H9 (cell line): ENCODE measurements at regions not wholly inside any gene's neighbourhood (a gene's known extent, or its start where the extent isn't known, plus 50 kb on each side); places are given as distances from the start of the nearest gene placed in this dataset.

Source experiments
- DNase-seq: peaks from one replicate; pipeline ENCODE4 v3.0.0-alpha.2; 2017
- H2AFZ ChIP-seq: one replicate; pipeline ENCODE4 v1.6.1; 2013; ENCODE audit warnings: mild to moderate bottlenecking, low read length, control low read depth, moderate library complexity
- H2AK5ac ChIP-seq: 2 replicates; pipeline ENCODE4 v1.6.1; 2013; ENCODE audit warnings: low read length, control low read depth, mixed read lengths; ENCODE audit not compliant: insufficient read length
- H2BK120ac ChIP-seq: one replicate; pipeline ENCODE4 v1.6.1; 2013; ENCODE audit warnings: low read depth, mild to moderate bottlenecking, low read length, control low read depth, inconsistent platforms; ENCODE audit not compliant: poor library complexity, severe bottlenecking
- H2BK12ac ChIP-seq: 2 replicates; pipeline ENCODE4 v1.6.1; 2013; ENCODE audit warnings: low read length, control low read depth, mixed read lengths, low read depth; ENCODE audit not compliant: insufficient read length
- H2BK15ac ChIP-seq: 2 replicates; pipeline ENCODE4 v1.6.1; 2013; ENCODE audit warnings: low read depth, low read length, control low read depth
- H2BK20ac ChIP-seq: one replicate; pipeline ENCODE4 v1.6.1; 2013; ENCODE audit warnings: low read depth, mild to moderate bottlenecking, low read length, control low read depth, inconsistent platforms; ENCODE audit not compliant: poor library complexity, severe bottlenecking
- H2BK5ac ChIP-seq: 2 replicates; pipeline ENCODE4 v1.6.1; 2013; ENCODE audit warnings: low read length, control low read depth, mixed read lengths; ENCODE audit not compliant: insufficient read length
- H3K14ac ChIP-seq: 2 replicates; pipeline ENCODE4 v1.6.1; 2013; ENCODE audit warnings: low read length, control low read depth; ENCODE audit not compliant: insufficient read depth
- H3K18ac ChIP-seq: 2 replicates; pipeline ENCODE4 v1.6.1; 2013; ENCODE audit warnings: low read depth, mild to moderate bottlenecking, mixed read lengths, low read length, control low read depth; ENCODE audit not compliant: insufficient read length
- H3K23ac ChIP-seq: 2 replicates; pipeline ENCODE4 v1.6.1; 2013; ENCODE audit warnings: low read length, control low read depth, mixed read lengths, low read depth; ENCODE audit not compliant: insufficient read length
- H3K23me2 ChIP-seq: 2 replicates; pipeline ENCODE4 v1.6.1; 2013; ENCODE audit warnings: low read depth, mild to moderate bottlenecking, mixed read lengths, low read length, control low read depth; ENCODE audit not compliant: insufficient read length, poor library complexity, severe bottlenecking
- H3K27ac ChIP-seq: 2 replicates; pipeline ENCODE4 v1.5.1; 2013; ENCODE audit warnings: low read length, control low read depth, mixed read lengths, low read depth; ENCODE audit not compliant: insufficient read length
- H3K27me3 ChIP-seq: 2 replicates; pipeline ENCODE4 v1.6.1; 2013; ENCODE audit warnings: low read length, control low read depth, inconsistent platforms; ENCODE audit not compliant: insufficient read depth
- H3K4ac ChIP-seq: 2 replicates; pipeline ENCODE4 v1.6.1; 2013; ENCODE audit warnings: low read depth, mild to moderate bottlenecking, control low read depth, inconsistent platforms, low read length, moderate library complexity
- H3K4me1 ChIP-seq: 2 replicates; pipeline ENCODE4 v1.6.1; 2013; ENCODE audit warnings: low read length, control low read depth, inconsistent platforms; ENCODE audit not compliant: insufficient read depth
- H3K4me2 ChIP-seq: 2 replicates; pipeline ENCODE4 v1.6.1; 2013; ENCODE audit warnings: low read length, control low read depth, mixed read lengths; ENCODE audit not compliant: insufficient read length, insufficient read depth
- H3K56ac ChIP-seq: 2 replicates; pipeline ENCODE4 v1.6.1; 2013; ENCODE audit warnings: low read depth, mild to moderate bottlenecking, mixed read lengths, low read length, control low read depth; ENCODE audit not compliant: insufficient read length
- H3K79me1 ChIP-seq: 2 replicates; pipeline ENCODE4 v1.6.1; 2013; ENCODE audit warnings: low read depth, mild to moderate bottlenecking, moderate library complexity, low read length, control low read depth, inconsistent platforms; ENCODE audit not compliant: insufficient read depth, poor library complexity, severe bottlenecking
- H3K79me2 ChIP-seq: 2 replicates; pipeline ENCODE4 v1.6.1; 2013; ENCODE audit warnings: low read length, control low read depth, inconsistent platforms; ENCODE audit not compliant: insufficient read depth
- H3K9ac ChIP-seq: 2 replicates; pipeline ENCODE4 v1.6.1; 2013; ENCODE audit warnings: low read length, control low read depth, mixed read lengths; ENCODE audit not compliant: insufficient read length; ENCODE audit errors: extremely low read depth
- H3K9me3 ChIP-seq: one replicate; pipeline ENCODE4 v1.6.1; 2013; ENCODE audit warnings: low read depth, low read length, inconsistent platforms; ENCODE audit not compliant: control insufficient read depth
- H3T11ph ChIP-seq: one replicate; pipeline ENCODE4 v1.6.1; 2013; ENCODE audit warnings: mild to moderate bottlenecking, low read length, control low read depth, inconsistent platforms
- H4K20me1 ChIP-seq: one replicate; pipeline ENCODE4 v1.6.1; 2013; ENCODE audit not compliant: control insufficient read depth, insufficient read length, insufficient read depth
- H4K5ac ChIP-seq: 2 replicates; pipeline ENCODE4 v1.6.1; 2013; ENCODE audit warnings: low read depth, mild to moderate bottlenecking, mixed read lengths, low read length, control low read depth; ENCODE audit not compliant: insufficient read length
- H4K8ac ChIP-seq: replicated peaks from 2 replicates; pipeline ENCODE4 v1.6.1; 2013; ENCODE audit warnings: low read length, control low read depth, mixed read lengths, low read depth; ENCODE audit not compliant: insufficient read length
- H4K91ac ChIP-seq: 2 replicates; pipeline ENCODE4 v1.6.1; 2013; ENCODE audit warnings: low read depth, mild to moderate bottlenecking, moderate library complexity, mixed read lengths, low read length, control low read depth; ENCODE audit not compliant: insufficient read length
- H3K27ac Mint-ChIP-seq, 3 experiments: 2 replicates in 2 of 3; 3 replicates in 1 of 3; pipeline ENCODE4 v1.8.0; 2020 to 2021; ENCODE audit warnings: mixed read lengths in 3 of 3, mild to moderate bottlenecking in 1 of 3, moderate library complexity in 1 of 3
- H3K27me3 Mint-ChIP-seq: 2 replicates; pipeline ENCODE4 v1.8.0; 2021; ENCODE audit warnings: low read depth, mild to moderate bottlenecking, moderate library complexity, mixed read lengths
- H3K36me3 Mint-ChIP-seq, 3 experiments: 2 replicates in 2 of 3; 3 replicates in 1 of 3; pipeline ENCODE4 v1.8.0; 2020 to 2021; ENCODE audit warnings: low read depth in 3 of 3, mixed read lengths in 3 of 3; ENCODE audit not compliant: insufficient read depth in 1 of 3
- H3K4me1 Mint-ChIP-seq, 2 experiments: 2 replicates each; pipeline ENCODE4 v1.8.0; 2020; ENCODE audit warnings: mixed read lengths in 2 of 2
- H3K4me3 Mint-ChIP-seq, 2 experiments: 2 replicates in 1 of 2; 3 replicates in 1 of 2; pipeline ENCODE4 v1.8.0; 2020 to 2021; ENCODE audit warnings: mild to moderate bottlenecking in 2 of 2, mixed read lengths in 2 of 2, moderate library complexity in 1 of 2
- H3K9me3 Mint-ChIP-seq, 2 experiments: 2 replicates in 1 of 2; 3 replicates in 1 of 2; pipeline ENCODE4 v1.8.0; 2020; ENCODE audit warnings: mild to moderate bottlenecking in 2 of 2, mixed read lengths in 2 of 2, moderate library complexity in 1 of 2
- CTCF ChIP-seq: fragments of 200-600 bp; sonication (generic); conservative IDR thresholded peaks from 3 replicates; pipeline ENCODE4 v1.8.0; 2021; ENCODE audit warnings: antibody characterized with exemption, mild to moderate bottlenecking
- WGBS: extraction: QIAGEN DNeasy Blood & Tissue Kit; methylation state at CpG from one replicate; pipeline ENCODE4 v1.1.7; 2013; ENCODE audit warnings: missing lambda C conversion rate, low lambda C conversion rate, mixed read lengths; ENCODE audit not compliant: insufficient read length; ENCODE audit errors: extremely low coverage; 5-methylcytosine and 5-hydroxymethylcytosine counted together

GRCh38 chr3:178318340-178318739, 217.9 kb upstream of the KCNMB2 start:
- Histone ChIP-seq H4K8ac (no peak overlapping the region), H3K79me2 (no peaks in the 10 kb centered on the region), H3K18ac (no peak overlapping the region), H3K23me2 (no peaks in the 10 kb centered on the region), H3K4me2 (no peak overlapping the region), H4K5ac (no peak overlapping the region), H2BK15ac (no peak overlapping the region), H4K20me1 (no peaks in the 10 kb centered on the region), H2BK12ac (no peak overlapping the region), H4K91ac (no peak overlapping the region), H3K4ac (no peak overlapping the region), H2AK5ac (no peak overlapping the region), H3K9me3 (no peaks in the 10 kb centered on the region), H2BK5ac (no peak overlapping the region), H3K27ac (no peak overlapping the region), H3K9ac (no peak overlapping the region), H3K14ac (no peak overlapping the region), H2BK20ac (no peak overlapping the region), H3K27me3 (no peaks in the 10 kb centered on the region), H3K56ac (no peak overlapping the region), H2AFZ (no peak overlapping the region), H3K23ac (no peak overlapping the region), H2BK120ac (no peak overlapping the region), H3K79me1 (no peaks in the 10 kb centered on the region), H3T11ph (no peak overlapping the region), H3K4me1 (no peaks in the 10 kb centered on the region)
- Mint-ChIP-seq H3K4me1 (peaks cover 0 to 4% of the 10 kb centered on the region in 2 experiments; a peak in 3 of 4 replicates), H3K27ac (no peak overlapping the region), H3K4me3 (no peak overlapping the region), H3K9me3 (no peaks in the 10 kb centered on the region; a peak in 1 of 5 replicates), H3K27me3 (no peaks in the 10 kb centered on the region), H3K36me3 (no peaks in the 10 kb centered on the region)
- DNase-seq, result no peak
- WGBS, result no CpG with 5 or more reads among the region's 4 CpGs
- TF ChIP-seq CTCF, result no peak
